ENCODE measurements at regions not wholly inside any gene's neighbourhood (a gene's known extent, or its start where the extent isn't known, plus 50 kb on each side); places are given as distances from the start of the nearest gene placed in this dataset.

GRCh38 chr10:34018784-34019183 is 684.3 kb upstream of the NRP1 start:
- TF ChIP-seq CTCF (conservative IDR thresholded peaks at IDR 0.05; ENCODE audit: low read depth, low read length) (no peak), EZH2 (IDR thresholded peaks at IDR 0.05; ENCODE audit: borderline replicate concordance, low read depth, low read length, poor library complexity, severe bottlenecking) (no peak)
